ENCODE measurements at regions not wholly inside any gene's neighbourhood (a gene's known extent, or its start where the extent isn't known, plus 50 kb on each side); places are given as distances from the start of the nearest gene placed in this dataset.

DNA sequence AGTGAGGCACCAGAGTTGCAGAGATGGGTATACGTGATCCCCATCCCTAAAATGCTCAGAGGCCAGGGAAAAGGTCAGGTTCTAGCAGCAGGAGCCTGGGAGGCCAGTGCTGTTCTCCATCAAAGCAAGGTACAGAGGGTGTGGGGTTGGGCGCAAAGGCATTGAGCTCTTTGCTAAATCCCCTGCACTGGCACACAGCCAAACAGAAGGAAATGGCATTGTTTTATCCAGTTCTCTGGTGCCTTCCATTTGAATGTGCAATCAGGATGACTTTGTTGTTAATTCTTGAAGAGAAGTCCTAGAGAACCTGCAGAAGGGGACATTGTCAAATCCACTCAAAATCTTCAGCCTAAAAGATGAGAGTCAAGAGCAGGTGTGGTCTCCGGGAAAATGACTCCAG, 111.3 kb upstream of the CHST15 start:
- Mint-ChIP-seq H3K4me3 (ENCODE audit: unreplicated experiment) (no peak overlapping the region), H3K36me3 (ENCODE audit: insufficient read depth, unreplicated experiment) (no peaks in the 10 kb centered on the region), H3K27me3 (ENCODE audit: insufficient read depth, unreplicated experiment) (no peaks in the 10 kb centered on the region), H3K9me3 (ENCODE audit: unreplicated experiment) (peaks cover 8% of the 10 kb centered on the region), H3K4me1 (ENCODE audit: insufficient read depth, unreplicated experiment) (peaks cover 10% of the 10 kb centered on the region), H3K27ac (ENCODE audit: low read depth, unreplicated experiment) (no peak overlapping the region)
- no TSS peak for BruUV-seq (replicated peaks)
- intact Hi-C loops (cut with micrococcal nuclease) = no loop called here
- TF ChIP-seq, protein P1, sequence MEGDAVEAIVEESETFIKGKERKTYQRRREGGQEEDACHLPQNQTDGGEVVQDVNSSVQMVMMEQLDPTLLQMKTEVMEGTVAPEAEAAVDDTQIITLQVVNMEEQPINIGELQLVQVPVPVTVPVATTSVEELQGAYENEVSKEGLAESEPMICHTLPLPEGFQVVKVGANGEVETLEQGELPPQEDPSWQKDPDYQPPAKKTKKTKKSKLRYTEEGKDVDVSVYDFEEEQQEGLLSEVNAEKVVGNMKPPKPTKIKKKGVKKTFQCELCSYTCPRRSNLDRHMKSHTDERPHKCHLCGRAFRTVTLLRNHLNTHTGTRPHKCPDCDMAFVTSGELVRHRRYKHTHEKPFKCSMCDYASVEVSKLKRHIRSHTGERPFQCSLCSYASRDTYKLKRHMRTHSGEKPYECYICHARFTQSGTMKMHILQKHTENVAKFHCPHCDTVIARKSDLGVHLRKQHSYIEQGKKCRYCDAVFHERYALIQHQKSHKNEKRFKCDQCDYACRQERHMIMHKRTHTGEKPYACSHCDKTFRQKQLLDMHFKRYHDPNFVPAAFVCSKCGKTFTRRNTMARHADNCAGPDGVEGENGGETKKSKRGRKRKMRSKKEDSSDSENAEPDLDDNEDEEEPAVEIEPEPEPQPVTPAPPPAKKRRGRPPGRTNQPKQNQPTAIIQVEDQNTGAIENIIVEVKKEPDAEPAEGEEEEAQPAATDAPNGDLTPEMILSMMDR (IDR thresholded peaks at IDR 0.05; ENCODE audit: unreplicated experiment) = no peak
- ChIA-PET CTCF (interaction anchor here (0.7 kb wide), 1 partner anchor 183 kb away, joined by 3 read pairs; no protein-coding TSS in a partner anchor), POLR2A (interaction anchor here (0.6 kb wide), 1 partner anchor 13 kb away, joined by 3 read pairs; no protein-coding TSS in a partner anchor)
- no peak for DNase-seq (ENCODE audit: unreplicated experiment)

DNA sequence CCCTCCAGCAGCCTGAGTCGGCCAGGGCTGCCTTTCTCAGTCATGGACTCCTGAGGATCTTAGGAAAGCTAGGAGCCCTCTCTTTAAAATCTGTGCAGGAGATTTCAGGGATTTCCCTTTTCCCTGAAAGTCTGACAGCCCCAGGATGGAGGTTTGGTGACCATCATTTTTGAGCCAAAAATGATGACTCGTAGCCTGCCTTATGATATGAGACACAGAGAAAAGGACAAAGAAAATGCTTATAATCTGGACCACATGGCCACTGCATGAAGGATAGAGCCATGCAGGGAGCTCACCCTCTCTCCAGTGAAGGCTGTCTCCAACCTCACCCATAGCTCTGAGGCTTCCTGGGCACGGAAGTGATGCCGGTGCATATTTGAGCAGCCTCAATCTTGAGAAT, 106.6 kb upstream of the CHST15 start:
- peak overlapping the region; percentile 17 for H3K27ac Mint-ChIP-seq (ENCODE audit: low read depth, unreplicated experiment)
- TF ChIP-seq, protein P1 (IDR thresholded peaks at IDR 0.05; ENCODE audit: unreplicated experiment) = no peak

GRCh38 chr10:124198871-124199270, 105.5 kb upstream of the CHST15 start:
- intact Hi-C loops (cut with micrococcal nuclease) = no loop called here
- no peak for DNase-seq (ENCODE audit: unreplicated experiment)
- ChIA-PET POLR2A (no interaction called here), CTCF (no interaction called here)
- Mint-ChIP-seq H3K9me3 (ENCODE audit: unreplicated experiment) (no peaks in the 10 kb centered on the region), H3K4me1 (ENCODE audit: insufficient read depth, unreplicated experiment) (no peaks in the 10 kb centered on the region), H3K27me3 (ENCODE audit: insufficient read depth, unreplicated experiment) (no peaks in the 10 kb centered on the region), H3K36me3 (ENCODE audit: insufficient read depth, unreplicated experiment) (no peaks in the 10 kb centered on the region), H3K4me3 (ENCODE audit: unreplicated experiment) (no peak overlapping the region), H3K27ac (ENCODE audit: low read depth, unreplicated experiment) (no peak overlapping the region)
- no TSS peak for BruUV-seq (replicated peaks)
- TF ChIP-seq, protein P1 (IDR thresholded peaks at IDR 0.05; ENCODE audit: unreplicated experiment) = no peak

More for the DNA sequence above, 106.6 kb upstream of the CHST15 start:
- POLR2A ChIA-PET = no interaction called here
- no peaks in the 10 kb centered on the region for H3K4me1 Mint-ChIP-seq (ENCODE audit: insufficient read depth, unreplicated experiment)
- peak; percentile 35 for DNase-seq (ENCODE audit: unreplicated experiment)
- intact Hi-C loops (cut with micrococcal nuclease) = no loop called here
- H3K4me3 Mint-ChIP-seq (ENCODE audit: unreplicated experiment) = no peak overlapping the region
- H3K9me3 Mint-ChIP-seq (ENCODE audit: unreplicated experiment) = no peaks in the 10 kb centered on the region
- no peaks in the 10 kb centered on the region for H3K27me3 Mint-ChIP-seq (ENCODE audit: insufficient read depth, unreplicated experiment)
- BruUV-seq (replicated peaks) = no TSS peak
- CTCF ChIA-PET = no interaction called here
- H3K36me3 Mint-ChIP-seq (ENCODE audit: insufficient read depth, unreplicated experiment) = no peaks in the 10 kb centered on the region

GRCh38 chr10:124198125-124198501, 104.7 kb upstream of the CHST15 start:
- Mint-ChIP-seq H3K4me3 (ENCODE audit: unreplicated experiment) (no peak overlapping the region), H3K4me1 (ENCODE audit: insufficient read depth, unreplicated experiment) (no peaks in the 10 kb centered on the region), H3K36me3 (ENCODE audit: insufficient read depth, unreplicated experiment) (no peaks in the 10 kb centered on the region), H3K27me3 (ENCODE audit: insufficient read depth, unreplicated experiment) (no peaks in the 10 kb centered on the region), H3K9me3 (ENCODE audit: unreplicated experiment) (no peaks in the 10 kb centered on the region), H3K27ac (ENCODE audit: low read depth, unreplicated experiment) (no peak overlapping the region)
- CTCF ChIA-PET = no interaction called here
- no TSS peak for BruUV-seq (replicated peaks)
- intact Hi-C loops (cut with micrococcal nuclease) = no loop called here
- DNase-seq (ENCODE audit: unreplicated experiment) = no peak
- POLR2A ChIA-PET = no interaction called here
- TF ChIP-seq, protein P1 (IDR thresholded peaks at IDR 0.05; ENCODE audit: unreplicated experiment) = no peak

Measured in MCF 10A (cell line).